Fibroblast of pulmonary artery (primary cell): ENCODE measurements at regions not wholly inside any gene's neighbourhood (a gene's known extent, or its start where the extent isn't known, plus 50 kb on each side); places are given as distances from the start of the nearest gene placed in this dataset.
"Not testable (repeated sequence)": the region's sequence is repeated elsewhere in the genome, so short reads cannot be mapped to it uniquely, and the experiment has no call there.

ENCODE experiments used
- DNase-seq: peaks from one replicate; pipeline ENCODE4 v3.0.0-alpha.2; 2010; ENCODE audit warnings: low read depth
- H3K4me3 ChIP-seq: replicated peaks from 2 replicates; pipeline ENCODE4 v1.5.1; 2011; ENCODE audit warnings: low read depth, mild to moderate bottlenecking, control low read depth, low read length, moderate library complexity
- TF ChIP-seq, protein P1 (sequence below): IDR thresholded peaks from 2 replicates; pipeline ENCODE4 v1.5.1; 2011; ENCODE audit warnings: mild to moderate bottlenecking, control low read depth, low read length, inconsistent platforms; ENCODE audit errors: missing control alignments

DNA sequence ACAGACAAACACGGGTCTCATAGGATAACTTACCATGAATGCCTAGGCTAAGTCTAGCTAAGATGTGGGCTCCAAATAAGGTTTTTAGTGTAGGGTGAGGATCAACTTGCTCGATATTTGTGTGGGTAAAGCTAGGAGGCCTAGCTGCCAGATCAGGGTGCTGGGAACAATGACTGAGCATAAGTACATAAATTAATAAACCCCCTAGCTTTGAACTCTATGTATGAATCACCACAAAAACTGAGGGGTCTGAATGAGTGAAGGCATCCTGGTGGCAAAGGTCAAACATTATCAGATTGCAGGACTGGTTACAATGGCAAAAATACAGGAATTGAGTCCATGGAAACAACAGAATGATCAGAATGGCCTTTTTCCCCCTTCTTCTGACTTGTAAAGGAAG lies 241.8 kb downstream of the LIPI start:
- not testable (repeated sequence) for H3K4me3 ChIP-seq, DNase-seq

DNA sequence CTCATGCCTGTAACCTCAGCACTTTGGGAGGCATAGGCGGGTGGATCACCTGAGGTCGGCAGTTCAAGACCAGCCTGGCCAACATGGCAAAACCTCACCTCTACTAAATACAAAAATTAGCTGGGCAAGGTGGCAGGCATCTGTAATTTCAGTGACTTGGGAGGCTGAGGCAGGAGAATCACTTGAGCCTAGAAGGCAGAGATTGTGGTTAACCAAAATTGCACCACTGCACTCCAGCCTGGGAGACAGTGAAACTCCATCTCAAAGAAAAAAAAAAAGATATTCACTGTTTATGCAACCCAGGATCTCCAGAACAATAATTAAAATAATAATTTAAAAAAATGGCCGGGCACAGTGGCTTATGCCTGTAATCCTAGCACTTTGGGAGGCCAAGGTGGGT lies 247.5 kb downstream of the LIPI start:
- not testable (repeated sequence) for H3K4me3 ChIP-seq, DNase-seq

DNA sequence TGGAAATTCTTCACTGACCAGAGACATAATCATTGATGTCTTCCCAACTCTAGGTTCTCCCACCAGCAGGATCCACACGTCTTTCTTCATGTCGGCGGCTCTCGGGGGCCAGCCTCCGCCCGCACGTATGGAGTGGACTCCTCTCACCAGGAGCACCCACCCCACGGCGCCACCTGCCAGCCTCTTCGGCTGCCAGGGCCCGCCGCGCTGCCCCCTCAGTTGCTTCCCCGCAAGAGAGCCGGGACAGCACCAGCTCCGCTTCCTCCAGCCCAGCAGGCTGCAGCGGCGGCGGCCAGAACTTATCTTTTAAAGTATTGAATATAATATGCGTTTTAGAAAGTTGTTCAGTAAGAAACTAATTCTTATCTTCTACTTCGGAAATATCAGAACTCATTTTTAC lies 273.5 kb downstream of the LIPI start:
- TF ChIP-seq, protein P1, sequence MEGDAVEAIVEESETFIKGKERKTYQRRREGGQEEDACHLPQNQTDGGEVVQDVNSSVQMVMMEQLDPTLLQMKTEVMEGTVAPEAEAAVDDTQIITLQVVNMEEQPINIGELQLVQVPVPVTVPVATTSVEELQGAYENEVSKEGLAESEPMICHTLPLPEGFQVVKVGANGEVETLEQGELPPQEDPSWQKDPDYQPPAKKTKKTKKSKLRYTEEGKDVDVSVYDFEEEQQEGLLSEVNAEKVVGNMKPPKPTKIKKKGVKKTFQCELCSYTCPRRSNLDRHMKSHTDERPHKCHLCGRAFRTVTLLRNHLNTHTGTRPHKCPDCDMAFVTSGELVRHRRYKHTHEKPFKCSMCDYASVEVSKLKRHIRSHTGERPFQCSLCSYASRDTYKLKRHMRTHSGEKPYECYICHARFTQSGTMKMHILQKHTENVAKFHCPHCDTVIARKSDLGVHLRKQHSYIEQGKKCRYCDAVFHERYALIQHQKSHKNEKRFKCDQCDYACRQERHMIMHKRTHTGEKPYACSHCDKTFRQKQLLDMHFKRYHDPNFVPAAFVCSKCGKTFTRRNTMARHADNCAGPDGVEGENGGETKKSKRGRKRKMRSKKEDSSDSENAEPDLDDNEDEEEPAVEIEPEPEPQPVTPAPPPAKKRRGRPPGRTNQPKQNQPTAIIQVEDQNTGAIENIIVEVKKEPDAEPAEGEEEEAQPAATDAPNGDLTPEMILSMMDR, result no peak
- H3K4me3 ChIP-seq, result no peak overlapping the region

DNA sequence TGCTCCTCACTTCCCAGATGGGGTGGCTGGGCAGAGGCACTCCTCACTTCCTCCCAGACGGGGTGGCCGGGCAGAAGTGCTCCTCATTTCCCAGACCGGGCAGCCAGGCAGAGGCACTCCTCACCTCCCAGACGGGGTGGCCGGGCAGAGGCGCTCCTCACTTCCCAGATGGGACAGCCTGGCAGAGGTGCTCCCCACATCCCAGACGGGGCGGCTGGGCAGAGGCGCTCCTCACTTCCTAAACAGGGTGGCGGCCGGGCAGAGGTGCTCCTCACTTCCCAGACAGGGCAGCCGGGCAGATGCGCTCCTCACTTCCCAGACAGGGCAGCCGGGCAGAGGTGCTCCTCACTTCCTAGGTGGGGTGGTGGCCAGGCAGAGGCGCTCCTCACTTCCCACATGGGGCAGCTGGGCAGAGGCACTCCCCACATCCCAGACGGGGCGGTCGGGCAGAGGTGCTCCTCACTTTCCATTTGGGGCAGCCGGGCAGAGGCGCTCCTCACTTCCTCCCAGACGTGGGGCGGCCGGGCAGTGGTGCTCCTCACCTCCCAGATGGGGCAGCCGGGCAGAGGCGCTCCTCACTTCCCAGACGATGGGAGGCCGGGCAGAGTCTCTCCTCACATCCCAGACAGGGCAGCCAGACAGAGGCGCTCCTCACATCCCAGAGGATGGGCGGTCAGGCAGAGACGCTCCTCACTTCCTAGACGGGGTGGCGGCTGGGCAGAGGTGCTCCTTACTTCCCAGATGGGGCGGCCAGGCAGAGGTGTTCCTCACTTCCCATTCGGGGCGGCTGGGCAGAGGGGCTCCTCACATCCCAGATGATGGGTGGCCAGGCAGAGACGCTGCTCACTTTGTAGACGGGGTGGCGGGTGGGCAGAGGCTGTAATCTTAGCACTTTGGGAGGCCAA lies 274.5 kb downstream of the LIPI start:
- H3K4me3 ChIP-seq, DNase-seq: not testable (repeated sequence)

More for the DNA sequence above, 273.5 kb downstream of the LIPI start:
- DNase-seq, result no peak

DNA sequence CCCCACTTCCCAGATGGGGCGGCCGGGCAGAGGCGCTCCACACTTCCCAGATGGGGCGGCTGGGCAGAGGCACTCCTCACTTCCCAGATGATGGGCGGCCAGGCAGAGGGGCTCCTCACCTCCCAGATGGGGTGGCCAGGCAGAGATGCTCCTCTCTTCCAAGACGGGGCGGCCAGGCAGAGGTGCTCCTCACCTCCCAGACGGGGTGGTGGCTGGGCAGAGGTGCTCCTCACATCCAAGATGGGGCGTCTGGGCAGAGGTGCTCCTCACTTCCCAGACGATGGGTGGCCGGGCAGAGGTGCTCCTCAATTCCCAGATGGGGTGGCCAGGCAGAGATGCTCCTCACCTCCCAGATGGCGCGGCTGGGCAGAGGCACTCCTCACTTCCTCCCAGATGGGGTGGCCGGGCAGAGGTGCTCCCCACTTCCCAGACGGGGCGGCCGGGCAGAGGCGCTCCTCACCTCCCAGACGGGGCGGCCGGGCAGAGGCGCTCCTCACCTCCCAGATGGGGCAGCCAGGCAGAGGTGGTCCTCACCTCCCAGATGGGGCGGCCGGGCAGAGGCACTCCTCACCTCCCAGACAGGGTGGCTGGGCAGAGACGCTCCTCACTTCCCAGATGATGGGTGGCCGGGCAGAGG lies 275.2 kb downstream of the LIPI start:
- H3K4me3 ChIP-seq, DNase-seq: not testable (repeated sequence)

DNA sequence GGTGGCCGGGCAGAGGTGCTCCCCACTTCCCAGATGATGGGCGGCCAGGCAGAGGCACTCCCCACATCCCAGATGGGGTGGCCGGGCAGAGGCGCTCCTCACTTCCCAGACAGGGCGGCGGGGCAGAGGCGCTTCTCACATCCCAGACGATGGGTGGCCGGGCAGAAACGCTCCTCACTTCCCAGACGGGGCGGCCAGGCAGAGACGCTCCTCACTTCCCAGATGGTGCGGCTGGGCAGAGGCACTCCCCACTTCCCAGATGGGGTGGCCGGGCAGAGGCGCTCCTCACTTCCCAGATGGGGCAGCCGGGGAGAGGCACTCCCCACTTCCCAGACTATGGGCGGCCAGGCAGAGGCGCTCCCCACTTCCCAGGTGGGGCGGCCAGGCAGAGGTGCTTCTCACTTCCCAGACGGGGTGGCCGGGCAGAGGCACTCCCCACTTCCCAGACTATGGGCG lies 275.8 kb downstream of the LIPI start:
- not testable (repeated sequence) for H3K4me3 ChIP-seq, DNase-seq

DNA sequence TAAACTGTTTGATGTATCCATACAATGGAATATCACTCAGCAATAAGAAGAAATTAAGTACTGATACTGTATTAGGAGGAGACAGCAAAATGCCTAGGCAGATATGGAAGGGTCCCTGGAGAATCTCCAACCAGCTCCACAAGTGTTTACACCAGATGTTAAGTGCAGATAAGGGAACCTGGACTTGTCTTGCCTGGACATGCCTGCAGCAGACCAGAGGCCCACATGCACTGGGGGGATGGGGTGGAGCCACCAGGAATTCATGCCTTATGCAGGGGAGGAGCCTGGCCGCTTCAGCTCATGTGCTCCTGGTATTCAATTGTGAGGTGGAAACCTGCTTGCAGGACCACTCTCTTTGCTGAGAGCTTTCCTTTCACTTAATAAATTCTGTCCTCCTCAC lies 287.6 kb downstream of the LIPI start:
- DNase-seq, H3K4me3 ChIP-seq: not testable (repeated sequence)

DNA sequence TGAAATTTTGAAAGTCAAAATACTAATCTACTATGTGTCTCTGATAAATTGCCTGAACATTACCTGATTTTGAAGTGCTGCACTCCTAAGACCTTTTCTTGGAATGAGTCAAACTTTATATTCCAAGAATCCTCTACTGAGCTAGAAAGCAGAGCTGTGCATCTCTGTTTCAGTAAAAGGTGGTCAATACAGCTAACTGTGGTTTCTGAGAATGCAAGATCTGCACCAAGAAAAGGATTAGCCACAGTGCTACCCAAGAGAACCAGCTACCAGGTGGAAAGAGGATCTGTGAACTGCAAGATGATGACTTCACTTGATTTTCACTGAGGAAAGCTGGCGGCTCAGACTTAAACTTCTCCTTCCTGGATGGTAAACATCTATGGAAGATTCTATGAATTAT lies 289.3 kb downstream of the LIPI start:
- not testable (repeated sequence) for H3K4me3 ChIP-seq, DNase-seq

DNA sequence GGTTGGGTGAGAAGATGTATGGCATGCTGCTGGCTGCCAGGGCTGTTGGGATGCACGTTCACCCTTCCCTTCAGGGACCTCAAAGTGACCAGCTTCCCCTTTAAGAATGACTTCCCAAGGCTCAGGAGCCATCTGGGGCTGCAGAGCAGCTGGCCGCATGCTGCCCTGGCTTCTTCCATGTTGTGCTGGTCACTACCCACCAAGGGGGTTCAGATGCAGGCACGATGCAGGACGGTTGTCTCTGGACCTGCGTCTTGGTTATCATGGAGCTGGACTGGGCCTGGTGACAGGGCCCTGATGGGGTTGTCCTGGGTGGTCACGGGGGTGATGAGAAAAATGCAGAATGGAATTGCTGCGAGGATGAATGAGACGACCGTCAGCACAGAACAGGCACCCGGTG lies 297.8 kb downstream of the POTED start:
- not testable (repeated sequence) for H3K4me3 ChIP-seq

DNA sequence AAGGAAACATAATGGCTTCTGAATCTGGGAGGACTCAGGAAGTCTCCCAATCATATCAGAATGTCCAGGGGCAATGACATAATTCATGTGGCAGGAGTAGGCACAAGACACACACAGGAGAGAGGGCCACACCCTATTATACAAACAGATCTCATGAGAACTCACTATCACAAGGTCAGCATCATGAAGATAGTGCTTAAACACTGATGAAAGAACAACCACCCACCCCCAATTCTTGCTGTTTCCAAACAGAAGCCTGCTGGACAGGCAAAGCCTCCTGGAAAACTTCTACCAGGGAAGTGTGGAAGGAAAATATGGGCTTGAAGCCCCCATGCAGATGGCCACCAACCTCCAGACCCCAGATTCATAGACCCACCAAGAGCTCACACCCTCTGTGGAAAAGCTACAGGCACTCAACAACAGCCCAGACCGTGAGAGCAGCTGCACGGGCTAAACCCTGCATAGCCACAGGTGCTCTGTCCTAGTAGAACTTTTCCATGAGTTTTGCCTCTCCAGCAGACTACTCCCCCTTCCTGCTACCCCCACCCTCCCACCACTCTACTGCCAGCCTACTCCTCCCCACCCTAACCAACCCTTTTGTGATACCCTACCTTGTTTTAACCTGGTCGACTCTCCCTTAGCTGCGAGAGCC lies 287.1 kb downstream of the POTED start:
- not testable (repeated sequence) for H3K4me3 ChIP-seq, DNase-seq

More for the DNA sequence above, 297.8 kb downstream of the POTED start:
- DNase-seq, result not testable (repeated sequence)

DNA sequence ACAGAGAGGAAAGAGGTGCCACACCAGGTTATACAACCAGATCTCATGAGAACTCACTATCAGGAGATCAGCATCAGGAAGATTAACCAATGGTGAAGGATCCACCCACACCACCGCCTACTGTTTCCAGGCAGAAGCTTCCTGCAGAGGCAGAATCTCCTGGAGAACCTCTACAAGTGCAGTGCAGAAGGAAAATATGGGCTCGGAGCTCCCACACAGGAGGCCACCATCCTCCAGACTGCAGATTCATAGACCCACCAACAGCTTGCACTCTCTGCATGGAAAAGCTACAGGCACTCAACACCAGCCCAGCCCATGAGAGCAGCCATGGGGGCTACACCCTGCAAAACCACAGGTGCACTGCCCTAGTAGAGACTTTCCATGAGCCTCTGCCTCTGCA lies 284.0 kb downstream of the POTED start:
- H3K4me3 ChIP-seq, DNase-seq: not testable (repeated sequence)

DNA sequence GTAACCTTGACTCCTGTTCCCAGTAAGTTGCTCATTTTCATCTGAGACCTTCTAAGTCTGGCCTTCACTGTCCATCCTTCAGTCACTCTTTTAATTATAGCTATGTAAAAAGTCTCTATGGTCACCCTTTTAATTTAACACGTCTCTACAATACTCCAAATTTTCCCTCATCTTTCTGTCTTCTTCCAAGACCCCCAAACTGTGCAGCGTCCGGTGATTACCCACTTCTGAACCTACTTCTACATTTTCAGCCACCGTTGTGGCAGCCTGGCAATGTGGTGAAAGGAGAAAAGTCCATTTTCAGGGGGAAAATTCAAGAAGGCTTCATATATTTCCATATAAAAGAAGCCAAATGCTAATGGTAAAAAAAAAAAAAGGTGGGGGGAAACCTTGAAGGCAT lies 283.4 kb downstream of the POTED start:
- DNase-seq, H3K4me3 ChIP-seq: not testable (repeated sequence)

DNA sequence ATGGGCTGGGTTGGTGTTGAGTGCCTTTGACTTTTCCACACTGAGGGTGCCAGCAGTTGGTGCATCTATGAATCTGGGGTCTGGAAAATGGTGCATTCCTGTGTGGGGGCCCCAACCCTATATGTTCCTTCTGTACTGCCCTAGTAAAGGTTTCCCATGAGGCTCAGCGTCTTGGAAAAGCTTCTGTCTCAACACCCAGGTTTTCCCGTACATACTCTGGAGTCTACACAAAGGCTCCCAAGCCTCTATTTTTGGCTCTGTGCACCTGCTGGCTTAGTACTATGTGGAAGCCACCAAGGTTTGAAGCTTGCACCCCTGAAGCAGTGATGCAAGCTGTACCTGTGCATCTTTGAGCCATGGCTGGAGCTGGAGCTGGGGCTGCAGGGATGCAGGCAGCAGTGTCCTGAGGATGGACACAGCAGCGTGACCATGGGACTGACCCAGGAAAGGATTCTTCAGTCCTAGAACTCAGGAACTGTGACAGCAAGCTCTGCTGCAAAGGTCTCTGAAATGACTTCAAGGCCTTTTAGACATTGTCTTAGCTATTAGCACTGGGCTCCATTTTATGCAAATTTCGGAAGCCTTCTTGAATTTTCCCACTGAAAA lies 282.7 kb downstream of the POTED start:
- H3K4me3 ChIP-seq, DNase-seq: not testable (repeated sequence)

DNA sequence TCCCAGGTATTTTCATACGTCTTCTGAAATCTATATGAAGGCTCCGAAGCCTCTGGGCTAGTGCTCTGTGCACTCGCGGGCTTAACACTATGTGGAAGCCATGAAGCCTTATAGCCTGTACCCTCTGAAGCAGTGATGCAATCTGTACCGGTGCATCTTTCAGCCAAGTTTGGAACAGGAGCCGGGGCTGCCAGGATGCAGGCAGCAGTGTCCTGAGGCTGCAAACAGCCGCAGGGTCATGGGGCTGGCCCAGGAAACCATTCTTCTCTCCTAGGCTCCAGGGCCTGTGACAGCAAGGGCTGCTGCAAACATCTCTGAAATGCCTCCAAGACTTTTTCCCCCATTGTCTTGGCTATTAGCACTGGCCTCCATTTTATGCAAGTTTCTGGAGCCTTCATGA lies 279.6 kb downstream of the POTED start:
- DNase-seq, H3K4me3 ChIP-seq: not testable (repeated sequence)

DNA sequence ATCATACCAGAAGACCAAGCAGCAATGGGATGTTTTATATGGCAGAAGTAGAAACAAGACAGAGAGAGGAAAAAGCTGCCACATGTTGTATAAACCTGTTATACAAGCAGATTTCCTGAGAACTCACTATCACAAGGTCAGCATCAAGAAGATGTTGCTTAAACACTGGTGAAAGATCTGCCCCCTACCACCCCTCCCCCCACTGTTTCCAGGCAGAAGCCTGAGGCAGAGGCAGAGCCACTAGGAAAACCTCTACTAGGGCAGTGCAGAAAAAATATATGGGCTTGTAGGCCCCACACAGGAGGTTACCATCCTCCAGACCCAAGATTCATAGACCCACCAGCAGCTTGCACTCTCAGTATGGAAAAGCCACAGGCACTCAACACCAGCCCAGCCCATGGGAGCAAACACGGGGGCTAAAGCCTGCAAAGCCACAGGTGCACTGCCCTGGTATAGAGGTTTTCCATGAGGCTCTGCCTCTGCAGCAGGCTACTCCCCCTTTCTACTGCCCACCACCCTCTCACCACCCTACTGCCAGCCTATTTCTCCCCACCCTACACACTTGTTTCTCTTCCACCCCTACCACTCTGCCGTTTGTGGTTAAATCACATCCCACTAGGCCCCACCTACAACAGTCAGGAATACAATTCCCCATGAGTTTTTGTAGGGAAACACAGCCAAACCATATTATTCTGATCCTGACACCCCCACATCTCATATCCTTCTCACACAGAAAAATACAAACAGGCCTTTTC lies 274.2 kb downstream of the POTED start:
- not testable (repeated sequence) for H3K4me3 ChIP-seq, DNase-seq

DNA sequence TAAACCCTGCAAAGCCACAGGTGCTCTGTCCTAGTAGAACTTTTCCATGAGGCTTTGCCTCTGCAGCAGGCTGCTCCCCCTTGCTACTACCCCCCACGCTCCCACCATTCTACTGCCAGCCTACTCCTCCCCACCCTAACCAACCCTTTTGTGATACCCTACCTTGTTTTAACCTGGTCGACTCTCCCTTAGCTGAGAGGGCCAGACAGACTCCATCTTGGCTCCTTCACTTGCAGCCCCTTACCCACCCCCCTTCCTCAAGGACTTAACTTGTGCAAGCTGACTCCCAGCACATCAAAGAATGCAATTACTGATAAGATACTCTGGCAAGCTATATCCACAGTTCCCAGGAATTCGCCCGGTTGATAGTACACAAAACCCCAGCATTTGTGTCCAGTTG lies 267.9 kb downstream of the POTED start:
- not testable (repeated sequence) for H3K4me3 ChIP-seq, DNase-seq

DNA sequence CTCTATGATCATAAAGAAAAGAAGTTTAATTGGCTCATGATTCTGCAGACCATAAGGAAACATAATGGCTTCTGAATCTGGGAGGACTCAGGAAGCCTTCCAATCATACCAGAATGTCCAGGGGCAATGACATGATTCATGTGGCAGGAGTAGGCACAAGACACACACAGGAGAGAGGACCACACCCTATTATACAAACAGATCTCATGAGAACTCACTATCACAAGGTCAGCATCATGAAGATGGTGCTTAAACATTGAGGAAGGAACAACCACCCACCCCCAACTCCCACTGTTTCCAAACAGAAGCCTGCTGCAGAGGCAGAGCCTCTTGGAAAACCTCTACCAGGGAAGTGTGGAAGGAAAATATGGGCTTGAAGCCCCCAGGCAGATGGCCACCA lies 267.4 kb downstream of the POTED start:
- DNase-seq, H3K4me3 ChIP-seq: not testable (repeated sequence)
